HepG2 (cell line): ENCODE measurements at regions not wholly inside any gene's neighbourhood (a gene's known extent, or its start where the extent isn't known, plus 50 kb on each side); places are given as distances from the start of the nearest gene placed in this dataset.

Experiments used
- ATAC-seq: fragments of 200-7000 bp; cut with Tn5 transposase; 3 replicates; pipeline ENCODE4 v1.9.1; 2020; ENCODE audit warnings: mild to moderate bottlenecking, moderate library complexity
- BruUV-seq: library from RNA; stranded (reverse); fragments of 400-500 nt; replicated peaks from 2 replicates; lab custom pipeline; 2021; lab: Mats Ljungman, UMichigan
- CTCF ChIA-PET: fragments of 300-600 bp; formaldehyde crosslinking; extraction: SDS; loops from one replicate; lab custom pipeline; 2021; ENCODE audit warnings: low total read pairs, inconsistent platforms, low intra/inter-chr PET ratio; lab: Yijun Ruan, JAX
- POLR2A ChIA-PET: fragments of 350-600 bp; sonication (Branson Sonifier 250); formaldehyde crosslinking; loops from one replicate; lab custom pipeline; 2020; ENCODE audit warnings: antibody characterized with exemption, inconsistent platforms; lab: Yijun Ruan, JAX
- DNase-seq: peaks from one replicate; pipeline ENCODE4 v3.0.0-alpha.2; 2015; ENCODE audit warnings: low spot score
- FAIRE-seq: peaks from 3 replicates; lab custom pipeline; 2011; peaks lifted over from hg19 to GRCh38; lab: Jason Lieb, UNC
- H2AFZ ChIP-seq: one replicate; pipeline ENCODE4 v1.6.1; 2011; ENCODE audit warnings: low read length, inconsistent platforms
- H3K27ac ChIP-seq: fragments of 300-600 bp; 3 replicates; pipeline ENCODE4 v1.8.0; 2011; ENCODE audit warnings: mixed run types, mild to moderate bottlenecking, mixed read lengths, low read length, inconsistent platforms; ENCODE audit not compliant: insufficient read depth; ENCODE audit errors: extremely low read length
- H3K27me3 ChIP-seq, 2 experiments: fragments of 200-600 bp in 1 of 2; 2 replicates in 1 of 2; 3 replicates in 1 of 2; pipeline versions ENCODE4 v1.6.0 to v1.8.0; 2011; ENCODE audit warnings: low read length in 2 of 2, mild to moderate bottlenecking in 2 of 2, moderate library complexity in 2 of 2, inconsistent platforms in 1 of 2; ENCODE audit not compliant: insufficient read depth in 2 of 2, control insufficient read depth in 1 of 2
- H3K36me3 ChIP-seq, 2 experiments: fragments of 200-600 bp in 1 of 2; replicated peaks in 1 of 2; 2 replicates in 1 of 2; 3 replicates in 1 of 2; pipeline versions ENCODE4 v1.5.1 to v1.8.0; 2011; ENCODE audit warnings: low read length in 2 of 2, inconsistent platforms in 1 of 2; ENCODE audit not compliant: insufficient read depth in 2 of 2, control insufficient read depth in 1 of 2
- H3K4me1 ChIP-seq: 2 replicates; pipeline ENCODE4 v1.5.1; 2012; ENCODE audit warnings: low read length, inconsistent platforms; ENCODE audit not compliant: insufficient read depth
- H3K4me2 ChIP-seq: 2 replicates; pipeline ENCODE4 v1.6.0; 2011; ENCODE audit warnings: low read depth, low read length, inconsistent platforms
- H3K4me3 ChIP-seq, 3 experiments: fragments of 200-600 bp in 1 of 3; sonication (generic), shearing (Covaris generic) in 1 of 3; replicated peaks in 1 of 3; 2 replicates each; pipeline ENCODE4 v1.5.1; 2011 to 2016; ENCODE audit warnings: low read length in 3 of 3, inconsistent platforms in 2 of 3, low read depth in 2 of 3, mild to moderate bottlenecking in 2 of 3, control low read depth in 1 of 3, mixed read lengths in 1 of 3; ENCODE audit not compliant: insufficient read depth in 1 of 3
- H3K79me2 ChIP-seq: one replicate; pipeline ENCODE4 v1.6.1; 2011; ENCODE audit warnings: low read length, inconsistent platforms; ENCODE audit not compliant: insufficient read depth
- H3K9ac ChIP-seq: 2 replicates; pipeline ENCODE4 v1.6.0; 2011; ENCODE audit warnings: mild to moderate bottlenecking, low read depth, low read length, inconsistent platforms; ENCODE audit not compliant: insufficient read depth
- H3K9me3 ChIP-seq: 2 replicates; pipeline ENCODE4 v1.5.1; 2012; ENCODE audit warnings: mild to moderate bottlenecking, low read length
- H4K20me1 ChIP-seq: 2 replicates; pipeline ENCODE4 v1.6.0; 2011; ENCODE audit warnings: inconsistent platforms, mild to moderate bottlenecking, low read length, moderate library complexity; ENCODE audit not compliant: insufficient read depth
- BATF2 ChIP-seq: sonication (generic); formaldehyde crosslinking; IDR thresholded peaks from 2 replicates; pipeline ENCODE4 v1.8.0; 2022; ENCODE audit warnings: mild to moderate bottlenecking, missing genetic modification reagents, moderate library complexity
- CAMTA2 ChIP-seq: sonication (generic); formaldehyde crosslinking; IDR thresholded peaks from 2 replicates; pipeline ENCODE4 v1.4.0; 2020; ENCODE audit warnings: mild to moderate bottlenecking, missing genetic modification reagents, borderline replicate concordance
- GATAD1 ChIP-seq: IDR thresholded peaks from 2 replicates; pipeline ENCODE4 v1.6.1; 2016; ENCODE audit warnings: missing genetic modification reagents, missing compliant biosample characterization
- HHEX ChIP-seq: IDR thresholded peaks from 2 replicates; pipeline ENCODE4 v1.6.1; 2016; ENCODE audit warnings: control low read depth
- KAT8 ChIP-seq: IDR thresholded peaks from 2 replicates; pipeline ENCODE4 v1.6.1; 2016; ENCODE audit warnings: missing genetic modification reagents, missing compliant biosample characterization
- LCORL ChIP-seq, 2 experiments: fragments of 450-650 bp in 1 of 2; sonication (generic) in 1 of 2; formaldehyde crosslinking in 1 of 2; IDR thresholded peaks; 2 replicates each; pipeline versions ENCODE4 v1.5.0 to v1.6.1; 2017 to 2020; ENCODE audit warnings: antibody characterized with exemption in 1 of 2, missing genetic modification reagents in 1 of 2
- MAFF ChIP-seq: IDR thresholded peaks from 2 replicates; pipeline ENCODE4 v1.6.1; 2011; ENCODE audit warnings: low read depth, low read length, improper control_type of control experiment
- MAFK ChIP-seq, 2 experiments: IDR thresholded peaks in 1 of 2; conservative IDR thresholded peaks in 1 of 2; 2 replicates each; pipeline ENCODE4 v1.6.1; 2011; ENCODE audit warnings: improper control_type of control experiment in 2 of 2, low read length in 2 of 2
- NR2F6 ChIP-seq, 2 experiments: IDR thresholded peaks; 2 replicates each; pipeline ENCODE4 v1.6.1; 2016; ENCODE audit warnings: antibody characterized with exemption in 1 of 2, mild to moderate bottlenecking in 1 of 2
- POLR2G ChIP-seq: fragments of 200-400 bp; formaldehyde crosslinking; IDR thresholded peaks from 2 replicates; pipeline ENCODE4 v1.6.1; 2018; ENCODE audit warnings: mild to moderate bottlenecking, low read depth, low read length, moderate library complexity
- ZBTB42 ChIP-seq: sonication (generic); formaldehyde crosslinking; IDR thresholded peaks from 2 replicates; pipeline ENCODE4 v1.5.0; 2020; ENCODE audit warnings: mild to moderate bottlenecking, missing genetic modification reagents
- ZNF326 ChIP-seq: sonication (generic); formaldehyde crosslinking; IDR thresholded peaks from 2 replicates; pipeline ENCODE4 v1.4.0; 2020; ENCODE audit warnings: missing genetic modification reagents, borderline replicate concordance
- ZNF362 ChIP-seq: sonication (generic); formaldehyde crosslinking; IDR thresholded peaks from 2 replicates; pipeline ENCODE4 v1.4.0; 2020; ENCODE audit warnings: missing genetic modification reagents, mild to moderate bottlenecking, borderline replicate concordance
- ZNF644 ChIP-seq: IDR thresholded peaks from 2 replicates; pipeline ENCODE4 v1.6.1; 2016; ENCODE audit warnings: low read depth
- ZNF850 ChIP-seq: sonication (generic); formaldehyde crosslinking; conservative IDR thresholded peaks from 2 replicates; pipeline ENCODE4 v1.9.0; 2021; ENCODE audit warnings: mild to moderate bottlenecking, missing genetic modification reagents
- WGBS: methylation state at CpG from one replicate; pipeline ENCODE4 v1.1.6; 2017; ENCODE audit warnings: low lambda C conversion rate; 5-methylcytosine and 5-hydroxymethylcytosine counted together
- in situ Hi-C: cut with HindIII; loops from 2 replicates; pipeline ENCODE4 v1.10.0; 2017; ENCODE audit warnings: low pct_unique_long_range_greater_than_20kb; ENCODE audit not compliant: extremely low pct_ligation_motif_present
- intact Hi-C: fragments of 100-400 bp; cut with micrococcal nuclease; formaldehyde crosslinking; loops from one replicate; pipeline ENCODE4 v1.10.0; 2022; ENCODE audit not compliant: unreplicated experiment

DNA sequence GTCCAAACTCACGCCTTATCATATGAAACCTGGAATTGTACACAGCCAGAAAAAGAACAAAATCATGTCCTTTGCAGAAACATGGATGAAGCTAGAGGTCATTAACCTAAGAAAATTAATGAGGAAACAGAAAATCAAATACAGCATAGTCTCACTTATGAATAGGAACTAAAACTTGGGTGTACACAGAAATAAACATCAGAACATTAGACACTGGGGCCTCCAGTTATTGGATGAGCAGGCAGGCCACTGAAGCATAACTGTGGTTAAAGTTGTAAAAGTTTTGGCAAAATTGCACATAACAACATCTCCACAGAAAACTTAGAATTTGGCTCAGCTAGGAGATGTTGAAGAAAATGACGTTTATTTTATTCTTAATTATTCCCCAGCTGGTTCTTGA lies 101.4 kb upstream of the RBMY1J start:
- Histone ChIP-seq H3K4me2 (no peak overlapping the region), H3K79me2 (no peaks in the 10 kb centered on the region), H3K27me3 (no peaks in the 10 kb centered on the region), H3K9ac (no peak overlapping the region), H3K4me3 (no peak overlapping the region), H3K36me3 (no peaks in the 10 kb centered on the region), H3K4me1 (no peaks in the 10 kb centered on the region), H4K20me1 (no peaks in the 10 kb centered on the region), H2AFZ (no peak overlapping the region), H3K27ac (no peak overlapping the region), H3K9me3 (peaks cover 8% of the 10 kb centered on the region)
- in situ Hi-C loops = no loop called here
- intact Hi-C loops = no loop called here
- ChIA-PET CTCF (no interaction called here), POLR2A (no interaction called here)
- WGBS = 0% methylated on average over 2 of the region's 2 CpGs
- no TSS peak for BruUV-seq
- TF ChIP-seq POLR2G (no peak), NR2F6 (IDR thresholded peaks at IDR 0.05) (no peak), NR2F6 (CRISPR knock-in tag; IDR thresholded peaks at IDR 0.05) (no peak), CAMTA2 (no peak), HHEX (CRISPR knock-in tag) (no peak), ZBTB42 (no peak), ZNF644 (CRISPR knock-in tag) (no peak), GATAD1 (CRISPR knock-in tag) (no peak), BATF2 (no peak)
- no peak for DNase-seq
- no peak for FAIRE-seq
- no peak for ATAC-seq

GRCh38 chrY:22262758-22263157 lies 80.0 kb upstream of the RBMY1F start:
- Histone ChIP-seq H4K20me1 (no peaks in the 10 kb centered on the region), H2AFZ (no peak overlapping the region), H3K4me3 (no peak overlapping the region), H3K4me1 (no peaks in the 10 kb centered on the region), H3K27ac (no peak overlapping the region), H3K36me3 (no peaks in the 10 kb centered on the region), H3K27me3 (no peaks in the 10 kb centered on the region), H3K9me3 (peaks cover 38% of the 10 kb centered on the region; the same call in 1 of the 2 replicates), H3K4me2 (no peak overlapping the region), H3K9ac (no peak overlapping the region), H3K79me2 (no peaks in the 10 kb centered on the region)
- ChIA-PET POLR2A (no interaction called here), CTCF (no interaction called here)
- intact Hi-C loops = no loop called here
- in situ Hi-C loops = no loop called here
- TF ChIP-seq ZNF362 (CRISPR knock-in tag) (no peak), LCORL (IDR thresholded peaks at IDR 0.05) (no peak), LCORL (CRISPR knock-in tag; IDR thresholded peaks at IDR 0.05) (no peak), KAT8 (CRISPR knock-in tag) (no peak), MAFK (conservative IDR thresholded peaks at IDR 0.05 in 1 of 2, IDR thresholded peaks at IDR 0.05 in 1 of 2; ENCODE audit: low read length in 2 of 2) (peak in 1 of 2 experiments; percentile 66; a peak in 3 of 4 replicates), ZNF326 (CRISPR knock-in tag) (no peak), ZNF850 (CRISPR knock-in tag) (no peak), MAFF (peak; percentile 61)
- BruUV-seq = no TSS peak
- DNase-seq (no peak), FAIRE-seq (no peak), ATAC-seq (no peak)
